ENCODE measurements at regions not wholly inside any gene's neighbourhood (a gene's known extent, or its start where the extent isn't known, plus 50 kb on each side); places are given as distances from the start of the nearest gene placed in this dataset.
"Not testable (repeated sequence)": the region's sequence is repeated elsewhere in the genome, so short reads cannot be mapped to it uniquely, and the experiment has no call there.

GRCh38 chr15:88965097-88965496 is 51.9 kb upstream of the MFGE8 start:
- DNase-seq (ENCODE audit: low read depth in 2 of 2): not testable (repeated sequence)

- no peak for DNase-seq (ENCODE audit: low read depth in 2 of 2)
Measured at GRCh38 chr15:88970232-88970631, 57.1 kb upstream of the MFGE8 start.

- DNase-seq (ENCODE audit: low read depth in 2 of 2): no peak
Measured at GRCh38 chr15:88974392-88974791, 61.2 kb upstream of the MFGE8 start.

- no peak for DNase-seq (ENCODE audit: low read depth in 2 of 2)
Measured at GRCh38 chr15:88975891-88976290, 62.7 kb upstream of the MFGE8 start.

- DNase-seq (ENCODE audit: low read depth in 2 of 2): no peak
Measured at GRCh38 chr15:88976656-88977055, 63.5 kb upstream of the MFGE8 start.

GRCh38 chr15:88979674-88980073 is 66.5 kb upstream of the MFGE8 start:
- DNase-seq (ENCODE audit: low read depth in 2 of 2): no peak

GRCh38 chr15:88980498-88980897 is 67.3 kb upstream of the MFGE8 start:
- DNase-seq (ENCODE audit: low read depth in 2 of 2): no peak

GRCh38 chr15:88981244-88982215 is 68.4 kb upstream of the MFGE8 start:
- no peak for DNase-seq (ENCODE audit: low read depth in 2 of 2)

GRCh38 chr15:88982304-88982945 is 69.2 kb upstream of the MFGE8 start:
- no peak for DNase-seq (ENCODE audit: low read depth in 2 of 2)

- no peak for DNase-seq (ENCODE audit: low read depth in 2 of 2)
Measured at GRCh38 chr15:88982946-88983342, 69.8 kb upstream of the MFGE8 start.

GRCh38 chr15:88983861-88984429 is 70.8 kb upstream of the MFGE8 start:
- no peak for DNase-seq (ENCODE audit: low read depth in 2 of 2)

- DNase-seq (ENCODE audit: low read depth in 2 of 2): no peak
Measured at GRCh38 chr15:88985547-88986393, 72.6 kb upstream of the MFGE8 start.

GRCh38 chr15:88986949-88987590 is 73.9 kb upstream of the MFGE8 start:
- no peak for DNase-seq (ENCODE audit: low read depth in 2 of 2)

GRCh38 chr15:88987591-88987933 is 74.4 kb upstream of the MFGE8 start:
- DNase-seq (ENCODE audit: low read depth in 2 of 2): no peak

- no peak for DNase-seq (ENCODE audit: low read depth in 2 of 2)
Measured at GRCh38 chr15:88987934-88988671, 74.9 kb upstream of the MFGE8 start.

- DNase-seq (ENCODE audit: low read depth in 2 of 2): no peak
Measured at GRCh38 chr15:88989578-88989977, 76.4 kb upstream of the MFGE8 start.

- DNase-seq (ENCODE audit: low read depth in 2 of 2): no peak
Measured at GRCh38 chr15:88990185-88990679, 77.1 kb upstream of the MFGE8 start.

GRCh38 chr15:88992216-88992615 is 79.0 kb upstream of the MFGE8 start:
- DNase-seq (ENCODE audit: low read depth in 2 of 2): no peak

- no peak for DNase-seq (ENCODE audit: low read depth in 2 of 2)
Measured at GRCh38 chr15:88992912-88993376, 79.8 kb upstream of the MFGE8 start.

- DNase-seq (ENCODE audit: low read depth in 2 of 2): no peak
Measured at GRCh38 chr15:88993662-88994061, 80.5 kb upstream of the MFGE8 start.

Data from activated CD4-positive, alpha-beta T cell treated with anti-CD3 and anti-CD28 coated beads for 24 hours (primary cell).